ENCODE measurements at regions not wholly inside any gene's neighbourhood (a gene's known extent, or its start where the extent isn't known, plus 50 kb on each side); places are given as distances from the start of the nearest gene placed in this dataset.

GRCh38 chr3:117666812-117667211 lies 957.2 kb downstream of the TUSC7 start:
- no peak for DNase-seq (ENCODE audit: extremely low spot score)
- no peak for TF ChIP-seq CTCF (IDR thresholded peaks at IDR 0.05; ENCODE audit: control extremely low read depth, extremely low read depth, low read depth, missing control alignments)
- CTCF ChIA-PET, result interaction anchor here (0.9 to 1.2 kb wide), 2 partner anchors 9 kb away, joined by 3 read pairs; no protein-coding TSS in a partner anchor
- POLR2A ChIA-PET, result no interaction called here

GRCh38 chr3:117669774-117670173 lies 960.2 kb downstream of the TUSC7 start:
- POLR2A ChIA-PET, result no interaction called here
- no peak for DNase-seq (ENCODE audit: extremely low spot score)
- CTCF ChIA-PET, result interaction anchor here (1.4 kb wide), 1 partner anchor 11 kb away, joined by 5 read pairs; no protein-coding TSS in a partner anchor
- no peak for TF ChIP-seq CTCF (IDR thresholded peaks at IDR 0.05; ENCODE audit: control extremely low read depth, extremely low read depth, low read depth, missing control alignments)

GRCh38 chr3:117671722-117672318 lies 962.2 kb downstream of the TUSC7 start:
- POLR2A ChIA-PET, result interaction anchor here (0.6 kb wide), 1 partner anchor 27 kb away, joined by 5 read pairs; no protein-coding TSS in a partner anchor
- CTCF ChIA-PET, result no interaction called here
- TF ChIP-seq CTCF (IDR thresholded peaks at IDR 0.05; ENCODE audit: control extremely low read depth, extremely low read depth, low read depth, missing control alignments), result no peak
- no peak for DNase-seq (ENCODE audit: extremely low spot score)

GRCh38 chr3:117674321-117674720 lies 964.7 kb downstream of the TUSC7 start:
- DNase-seq (ENCODE audit: extremely low spot score), result no peak
- CTCF ChIA-PET, result interaction anchor here (1.2 kb wide), 1 partner anchor 12 kb away, joined by 3 read pairs; no protein-coding TSS in a partner anchor
- POLR2A ChIA-PET, result no interaction called here
- TF ChIP-seq CTCF (IDR thresholded peaks at IDR 0.05; ENCODE audit: control extremely low read depth, extremely low read depth, low read depth, missing control alignments), result no peak

- POLR2A ChIA-PET, result no interaction called here
Observed at GRCh38 chr3:117681619-117682018, 972.0 kb downstream of the TUSC7 start.

GRCh38 chr3:117687096-117687495 lies 977.5 kb downstream of the TUSC7 start:
- no peak for DNase-seq (ENCODE audit: extremely low spot score)
- ChIA-PET POLR2A (no interaction called here), CTCF (interaction anchor here (1.1 to 1.4 kb wide), 2 partner anchors 10 to 12 kb away, joined by 3 read pairs; no protein-coding TSS in a partner anchor)
- no peak for TF ChIP-seq CTCF (IDR thresholded peaks at IDR 0.05; ENCODE audit: control extremely low read depth, extremely low read depth, low read depth, missing control alignments)

More at GRCh38 chr3:117681619-117682018, 972.0 kb downstream of the TUSC7 start:
- no peak for TF ChIP-seq CTCF (IDR thresholded peaks at IDR 0.05; ENCODE audit: control extremely low read depth, extremely low read depth, low read depth, missing control alignments)
- no peak for DNase-seq (ENCODE audit: extremely low spot score)
- CTCF ChIA-PET, result interaction anchor here (0.8 kb wide), 1 partner anchor 17 kb away, joined by 3 read pairs; no protein-coding TSS in a partner anchor
